ENCODE measurements at regions not wholly inside any gene's neighbourhood (a gene's known extent, or its start where the extent isn't known, plus 50 kb on each side); places are given as distances from the start of the nearest gene placed in this dataset.

DNA sequence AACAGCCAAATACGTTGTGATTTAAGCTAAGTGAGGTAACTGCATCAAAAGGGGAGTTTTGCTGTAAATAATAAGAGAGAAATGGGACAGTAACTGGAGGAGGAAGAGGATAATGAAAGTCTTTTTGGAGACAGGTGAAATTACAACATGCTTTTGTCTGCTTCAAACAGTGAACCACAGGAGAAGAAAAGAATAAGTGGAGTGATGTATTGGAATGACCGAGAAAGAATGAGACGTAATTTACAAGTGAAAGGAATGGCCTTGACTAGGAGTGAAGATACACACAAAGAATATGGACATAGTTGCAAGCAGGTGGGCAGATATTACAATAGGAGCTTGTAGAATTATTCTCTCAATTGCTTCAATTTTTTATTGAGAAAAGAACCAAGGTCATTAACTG is 550.8 kb downstream of the DIPK2A start:
- Mint-ChIP-seq H3K9me3 (no peaks in the 10 kb centered on the region), H3K36me3 (no peaks in the 10 kb centered on the region), H3K4me3 (no peak overlapping the region), H3K27ac (no peak overlapping the region), H3K27me3 (no peaks in the 10 kb centered on the region), H3K4me1 (no peaks in the 10 kb centered on the region)
- ATAC-seq: no peak

DNA sequence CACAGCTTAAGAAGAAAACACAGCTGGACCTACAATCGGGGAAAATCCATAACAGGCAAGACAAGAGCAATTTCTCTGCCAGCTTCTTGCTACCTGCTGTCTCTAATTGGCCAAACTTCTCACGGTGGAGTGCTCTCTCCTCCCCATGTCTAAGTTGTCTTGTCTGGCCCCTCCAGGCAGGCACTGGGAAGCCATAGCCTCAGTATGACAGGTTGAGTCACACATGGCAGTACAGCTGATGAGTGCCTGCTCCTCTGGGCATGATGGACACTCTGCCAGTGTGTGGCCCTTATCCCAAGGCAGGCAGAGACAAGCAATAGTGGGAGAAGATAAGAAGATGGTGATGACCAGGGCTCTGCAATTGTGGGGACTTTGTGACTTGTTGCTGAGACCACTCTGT is 551.8 kb downstream of the DIPK2A start:
- H3K4me1 Mint-ChIP-seq: no peaks in the 10 kb centered on the region
- no peaks in the 10 kb centered on the region for H3K36me3 Mint-ChIP-seq
- no peak for ATAC-seq
- no peaks in the 10 kb centered on the region for H3K9me3 Mint-ChIP-seq
- H3K4me3 Mint-ChIP-seq: no peak overlapping the region
- H3K27ac Mint-ChIP-seq: no peak overlapping the region
- H3K27me3 Mint-ChIP-seq: no peaks in the 10 kb centered on the region

- Mint-ChIP-seq H3K36me3 (no peaks in the 10 kb centered on the region), H3K27me3 (no peaks in the 10 kb centered on the region), H3K9me3 (no peaks in the 10 kb centered on the region), H3K4me3 (no peak overlapping the region), H3K4me1 (no peaks in the 10 kb centered on the region), H3K27ac (no peak overlapping the region)
- ATAC-seq: no peak
Measured at GRCh38 chr3:144524531-144524930, 552.9 kb downstream of the DIPK2A start.

GRCh38 chr3:144529566-144529965 is 557.9 kb downstream of the DIPK2A start:
- ATAC-seq: no peak
- Mint-ChIP-seq H3K27me3 (no peaks in the 10 kb centered on the region), H3K4me3 (no peak overlapping the region), H3K9me3 (no peaks in the 10 kb centered on the region), H3K4me1 (no peaks in the 10 kb centered on the region), H3K27ac (no peak overlapping the region), H3K36me3 (no peaks in the 10 kb centered on the region)

- no peak for ATAC-seq
- Mint-ChIP-seq H3K4me3 (no peak overlapping the region), H3K4me1 (no peaks in the 10 kb centered on the region), H3K9me3 (no peaks in the 10 kb centered on the region), H3K27ac (no peak overlapping the region), H3K27me3 (no peaks in the 10 kb centered on the region), H3K36me3 (no peaks in the 10 kb centered on the region)
Measured at GRCh38 chr3:144544871-144545270, 573.2 kb downstream of the DIPK2A start.

DNA sequence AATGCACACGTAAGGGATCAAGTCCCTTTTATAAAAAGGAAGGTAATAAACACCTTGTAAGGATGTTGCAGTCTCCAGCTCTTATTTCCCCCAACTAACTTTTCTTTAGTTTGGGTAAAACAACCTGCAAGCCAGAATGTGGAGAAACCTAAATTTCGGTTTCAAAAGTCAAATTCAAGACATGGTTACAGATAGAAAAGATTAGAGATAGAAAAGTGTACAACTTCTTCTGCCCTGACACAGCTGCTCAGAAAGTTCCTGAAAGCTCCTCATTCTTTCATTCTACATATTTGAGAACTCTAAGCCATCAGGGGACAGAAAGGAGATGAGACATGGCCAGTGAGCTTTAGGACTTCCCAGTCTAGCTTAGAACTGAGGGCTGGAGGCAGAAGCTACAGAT is 574.9 kb downstream of the DIPK2A start:
- H3K4me1 Mint-ChIP-seq: no peaks in the 10 kb centered on the region
- no peaks in the 10 kb centered on the region for H3K9me3 Mint-ChIP-seq
- H3K36me3 Mint-ChIP-seq: no peaks in the 10 kb centered on the region
- H3K27ac Mint-ChIP-seq: no peak overlapping the region
- no peak overlapping the region for H3K4me3 Mint-ChIP-seq
- H3K27me3 Mint-ChIP-seq: no peaks in the 10 kb centered on the region
- no peak for ATAC-seq

DNA sequence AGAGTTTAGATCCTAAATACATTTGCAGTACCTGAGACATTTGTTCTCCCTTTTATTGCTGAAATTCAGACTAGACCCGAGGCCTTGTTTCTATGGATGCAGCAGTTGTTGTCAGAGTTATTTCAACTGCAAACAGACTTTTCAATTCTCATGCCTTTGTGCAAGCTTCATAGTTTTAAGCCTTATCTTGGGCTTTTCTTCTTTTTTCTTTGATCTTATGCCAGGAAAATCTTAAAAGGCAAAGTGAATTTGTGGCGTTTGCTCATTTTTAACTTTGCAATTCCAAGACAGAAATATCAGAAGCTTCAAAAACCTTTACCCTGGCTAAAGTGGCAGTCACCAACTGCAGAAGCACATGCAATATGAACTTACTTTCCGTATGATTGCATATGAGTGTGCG is 576.7 kb downstream of the DIPK2A start:
- no peaks in the 10 kb centered on the region for H3K9me3 Mint-ChIP-seq
- H3K27me3 Mint-ChIP-seq: no peaks in the 10 kb centered on the region
- H3K27ac Mint-ChIP-seq: no peak overlapping the region
- H3K4me3 Mint-ChIP-seq: no peak overlapping the region
- no peak for ATAC-seq
- no peaks in the 10 kb centered on the region for H3K36me3 Mint-ChIP-seq
- H3K4me1 Mint-ChIP-seq: no peaks in the 10 kb centered on the region

- Mint-ChIP-seq H3K27me3 (no peaks in the 10 kb centered on the region), H3K4me3 (no peak overlapping the region), H3K9me3 (no peaks in the 10 kb centered on the region), H3K27ac (no peak overlapping the region), H3K36me3 (no peaks in the 10 kb centered on the region), H3K4me1 (no peaks in the 10 kb centered on the region)
- no peak for ATAC-seq
Measured at GRCh38 chr3:144549166-144549565, 577.5 kb downstream of the DIPK2A start.

DNA sequence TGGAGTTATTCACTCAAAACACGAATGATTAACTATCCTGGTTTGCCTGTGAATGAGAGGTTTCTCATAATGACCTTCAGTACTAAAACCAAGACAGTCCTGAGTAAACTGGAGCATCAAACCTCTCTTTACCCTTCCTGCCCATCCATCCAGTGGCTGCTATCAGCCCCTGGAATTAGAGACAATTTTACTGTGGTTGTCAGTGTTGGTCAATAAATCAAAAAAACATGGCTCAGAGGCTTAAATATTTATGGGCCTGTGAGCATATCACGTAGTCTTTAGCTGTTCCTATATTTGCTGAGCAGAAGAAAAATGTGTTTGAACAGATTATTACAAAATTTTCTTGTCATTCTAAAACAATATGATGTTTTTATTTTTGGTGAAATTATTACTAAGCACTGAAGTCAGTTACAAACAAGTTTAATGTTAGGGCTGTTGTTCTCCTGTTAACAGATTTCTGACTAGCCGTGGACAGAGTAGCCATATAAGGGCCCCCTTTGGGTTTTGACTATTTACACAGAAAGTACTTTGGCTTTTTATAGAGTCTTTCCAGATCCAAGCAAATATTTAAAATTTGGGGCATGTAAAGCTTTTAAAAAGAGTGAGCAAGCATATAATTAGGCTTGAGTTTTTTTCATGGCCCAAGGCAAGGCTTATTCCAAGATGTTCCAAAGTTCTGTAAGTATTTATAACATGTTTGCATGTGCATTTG is 580.9 kb downstream of the DIPK2A start:
- H3K9me3 Mint-ChIP-seq: no peaks in the 10 kb centered on the region
- no peaks in the 10 kb centered on the region for H3K4me1 Mint-ChIP-seq
- no peak overlapping the region for H3K4me3 Mint-ChIP-seq
- no peak for ATAC-seq
- H3K36me3 Mint-ChIP-seq: no peaks in the 10 kb centered on the region
- no peak overlapping the region for H3K27ac Mint-ChIP-seq
- no peaks in the 10 kb centered on the region for H3K27me3 Mint-ChIP-seq

- Mint-ChIP-seq H3K36me3 (no peaks in the 10 kb centered on the region), H3K27ac (no peak overlapping the region)
- ATAC-seq: no peak
Measured at GRCh38 chr3:144553301-144553700, 581.7 kb downstream of the DIPK2A start.

DNA sequence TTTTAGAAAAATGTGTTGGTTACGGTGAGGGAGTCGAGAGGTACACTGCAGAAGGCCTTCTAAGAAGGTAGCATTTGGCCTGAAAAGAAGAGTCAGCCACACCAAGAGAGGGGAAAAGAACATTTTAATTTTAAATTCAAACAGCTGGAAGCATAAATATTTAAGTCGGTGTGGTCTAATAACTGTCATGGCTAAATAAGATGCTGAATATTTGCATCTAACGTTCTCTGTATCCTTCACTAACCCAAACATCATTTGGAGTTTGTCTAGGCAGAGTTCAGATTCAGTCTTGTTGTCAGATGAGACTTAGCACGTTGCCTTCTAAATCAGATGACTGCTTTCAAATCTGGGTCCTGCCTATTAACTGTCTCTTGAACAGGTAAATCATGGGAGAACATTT is 583.3 kb downstream of the DIPK2A start:
- Mint-ChIP-seq H3K27ac (no peak overlapping the region), H3K4me3 (no peak overlapping the region), H3K27me3 (no peaks in the 10 kb centered on the region), H3K4me1 (no peaks in the 10 kb centered on the region), H3K9me3 (no peaks in the 10 kb centered on the region), H3K36me3 (no peaks in the 10 kb centered on the region)
- ATAC-seq: no peak

More at GRCh38 chr3:144553301-144553700, 581.7 kb downstream of the DIPK2A start:
- no peak overlapping the region for H3K4me3 Mint-ChIP-seq
- H3K9me3 Mint-ChIP-seq: no peaks in the 10 kb centered on the region
- no peaks in the 10 kb centered on the region for H3K4me1 Mint-ChIP-seq
- H3K27me3 Mint-ChIP-seq: no peaks in the 10 kb centered on the region

- no peaks in the 10 kb centered on the region for H3K4me1 Mint-ChIP-seq
- H3K36me3 Mint-ChIP-seq: no peaks in the 10 kb centered on the region
- no peak for ATAC-seq
- no peaks in the 10 kb centered on the region for H3K9me3 Mint-ChIP-seq
- H3K27me3 Mint-ChIP-seq: no peaks in the 10 kb centered on the region
- H3K27ac Mint-ChIP-seq: no peak overlapping the region
- no peak overlapping the region for H3K4me3 Mint-ChIP-seq
Measured at GRCh38 chr3:144556392-144556791, 584.8 kb downstream of the DIPK2A start.

DNA sequence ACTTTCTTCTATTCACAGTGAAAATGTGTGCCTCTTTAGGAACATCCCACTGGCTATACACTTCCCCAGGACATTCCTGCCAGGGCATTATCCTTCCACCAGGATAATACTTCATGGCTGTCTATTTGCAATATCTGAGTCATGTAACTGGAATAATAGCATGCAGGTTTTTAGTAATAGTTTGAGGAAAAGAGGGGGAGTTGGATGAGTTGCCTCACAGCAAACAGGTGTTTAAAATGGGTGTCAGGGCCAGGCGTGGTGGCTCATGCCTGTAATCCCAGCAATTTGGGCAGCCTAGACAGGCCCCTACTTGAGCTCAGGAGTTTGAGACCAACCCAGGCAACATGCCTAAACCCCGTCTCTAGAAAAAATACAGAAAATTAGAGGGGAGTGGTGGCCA is 585.9 kb downstream of the DIPK2A start:
- Mint-ChIP-seq H3K36me3 (no peaks in the 10 kb centered on the region), H3K4me1 (no peaks in the 10 kb centered on the region), H3K27me3 (peaks cover 5% of the 10 kb centered on the region), H3K4me3 (no peak overlapping the region), H3K27ac (no peak overlapping the region), H3K9me3 (no peaks in the 10 kb centered on the region)
- ATAC-seq: no peak

- no peak overlapping the region for H3K4me3 Mint-ChIP-seq
- no peaks in the 10 kb centered on the region for H3K36me3 Mint-ChIP-seq
- H3K27ac Mint-ChIP-seq: no peak overlapping the region
- H3K9me3 Mint-ChIP-seq: no peaks in the 10 kb centered on the region
- ATAC-seq: no peak
- H3K4me1 Mint-ChIP-seq: no peaks in the 10 kb centered on the region
- H3K27me3 Mint-ChIP-seq: peaks cover 7% of the 10 kb centered on the region
Measured at GRCh38 chr3:144564011-144564410, 592.4 kb downstream of the DIPK2A start.

DNA sequence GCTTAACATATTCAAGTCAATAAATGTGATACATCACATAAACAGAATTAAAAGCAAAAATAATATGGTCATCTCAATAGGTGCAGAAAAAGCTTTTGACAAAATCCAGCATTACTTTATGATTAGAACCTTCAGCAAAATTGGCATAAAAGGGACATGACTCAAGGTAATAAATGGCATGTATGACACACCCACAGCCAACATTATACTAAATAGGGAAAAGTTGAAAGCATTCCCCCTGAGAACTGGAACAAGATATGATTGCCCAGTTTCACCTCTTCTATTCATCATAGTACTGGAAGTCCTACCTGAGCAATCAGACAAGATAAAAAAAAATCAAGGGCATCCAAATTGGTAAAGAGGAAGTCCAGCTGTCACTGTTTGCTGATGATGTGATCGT is 594.7 kb downstream of the DIPK2A start:
- no peak for ATAC-seq
- Mint-ChIP-seq H3K4me1 (no peaks in the 10 kb centered on the region), H3K4me3 (no peak overlapping the region), H3K27ac (no peak overlapping the region), H3K9me3 (no peaks in the 10 kb centered on the region), H3K27me3 (peaks cover 7% of the 10 kb centered on the region), H3K36me3 (no peaks in the 10 kb centered on the region)

- Mint-ChIP-seq H3K4me1 (no peaks in the 10 kb centered on the region), H3K36me3 (no peaks in the 10 kb centered on the region), H3K9me3 (no peaks in the 10 kb centered on the region), H3K4me3 (no peak overlapping the region), H3K27me3 (no peaks in the 10 kb centered on the region), H3K27ac (no peak overlapping the region)
- ATAC-seq: no peak
Measured at GRCh38 chr3:144569651-144570050, 598.0 kb downstream of the DIPK2A start.

- no peak for ATAC-seq
- Mint-ChIP-seq H3K27ac (no peak overlapping the region), H3K9me3 (peaks cover 3% of the 10 kb centered on the region), H3K4me3 (no peak overlapping the region), H3K27me3 (no peaks in the 10 kb centered on the region), H3K36me3 (no peaks in the 10 kb centered on the region), H3K4me1 (no peaks in the 10 kb centered on the region)
Measured at GRCh38 chr3:144583871-144584270, 612.2 kb downstream of the DIPK2A start.

All from stimulated activated memory B cell treated with anti-CD40 and anti-IgM and Interleukin-4, amounts not matched to agents 10 μg/mL and 1 μg/mL and 100 μg/mL, for 72 hours (primary cell).